AG04449 (cell line): ENCODE measurements at regions not wholly inside any gene's neighbourhood (a gene's known extent, or its start where the extent isn't known, plus 50 kb on each side); places are given as distances from the start of the nearest gene placed in this dataset.

Source experiments
- CTCF ChIA-PET: fragments of 350-600 bp; formaldehyde crosslinking; extraction: SDS; loops from one replicate; lab custom pipeline; 2021; ENCODE audit warnings: antibody characterized with exemption; lab: Yijun Ruan, JAX
- POLR2A ChIA-PET: fragments of 400-600, 350-600 bp; formaldehyde crosslinking; extraction: SDS; loops from one replicate; lab custom pipeline; 2020; ENCODE audit warnings: antibody characterized with exemption, inconsistent platforms; lab: Yijun Ruan, JAX
- DNase-seq: peaks from one replicate; pipeline ENCODE4 v3.0.0-alpha.2; 2010; ENCODE audit warnings: low read depth, low spot score
- H3K4me3 ChIP-seq: 2 replicates; pipeline ENCODE4 v1.5.1; 2011; ENCODE audit warnings: low read depth, mild to moderate bottlenecking, control low read depth, low read length
- TF ChIP-seq, protein P1 (sequence below): IDR thresholded peaks from one replicate; pipeline ENCODE4 v1.5.1; 2011; ENCODE audit warnings: mild to moderate bottlenecking, moderate library complexity, low read length, control low read depth, inconsistent platforms; ENCODE audit not compliant: insufficient read depth; ENCODE audit errors: missing control alignments

GRCh38 chr4:63325140-63325539 is 1084.1 kb downstream of the TECRL start:
- DNase-seq: no peak
- POLR2A ChIA-PET: no interaction called here
- H3K4me3 ChIP-seq: no peak overlapping the region
- CTCF ChIA-PET: no interaction called here
- TF ChIP-seq, protein P1, sequence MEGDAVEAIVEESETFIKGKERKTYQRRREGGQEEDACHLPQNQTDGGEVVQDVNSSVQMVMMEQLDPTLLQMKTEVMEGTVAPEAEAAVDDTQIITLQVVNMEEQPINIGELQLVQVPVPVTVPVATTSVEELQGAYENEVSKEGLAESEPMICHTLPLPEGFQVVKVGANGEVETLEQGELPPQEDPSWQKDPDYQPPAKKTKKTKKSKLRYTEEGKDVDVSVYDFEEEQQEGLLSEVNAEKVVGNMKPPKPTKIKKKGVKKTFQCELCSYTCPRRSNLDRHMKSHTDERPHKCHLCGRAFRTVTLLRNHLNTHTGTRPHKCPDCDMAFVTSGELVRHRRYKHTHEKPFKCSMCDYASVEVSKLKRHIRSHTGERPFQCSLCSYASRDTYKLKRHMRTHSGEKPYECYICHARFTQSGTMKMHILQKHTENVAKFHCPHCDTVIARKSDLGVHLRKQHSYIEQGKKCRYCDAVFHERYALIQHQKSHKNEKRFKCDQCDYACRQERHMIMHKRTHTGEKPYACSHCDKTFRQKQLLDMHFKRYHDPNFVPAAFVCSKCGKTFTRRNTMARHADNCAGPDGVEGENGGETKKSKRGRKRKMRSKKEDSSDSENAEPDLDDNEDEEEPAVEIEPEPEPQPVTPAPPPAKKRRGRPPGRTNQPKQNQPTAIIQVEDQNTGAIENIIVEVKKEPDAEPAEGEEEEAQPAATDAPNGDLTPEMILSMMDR: no peak

- no peak overlapping the region for H3K4me3 ChIP-seq
- DNase-seq: no peak
- POLR2A ChIA-PET: no interaction called here
- TF ChIP-seq, protein P1: no peak
- CTCF ChIA-PET: no interaction called here
Observed at GRCh38 chr4:63316633-63317032, 1092.6 kb downstream of the TECRL start.

- no peak for DNase-seq
- H3K4me3 ChIP-seq: no peak overlapping the region
- ChIA-PET CTCF (no interaction called here), POLR2A (no interaction called here)
- TF ChIP-seq, protein P1: no peak
Observed at GRCh38 chr4:63315651-63316050, 1093.6 kb downstream of the TECRL start.

DNA sequence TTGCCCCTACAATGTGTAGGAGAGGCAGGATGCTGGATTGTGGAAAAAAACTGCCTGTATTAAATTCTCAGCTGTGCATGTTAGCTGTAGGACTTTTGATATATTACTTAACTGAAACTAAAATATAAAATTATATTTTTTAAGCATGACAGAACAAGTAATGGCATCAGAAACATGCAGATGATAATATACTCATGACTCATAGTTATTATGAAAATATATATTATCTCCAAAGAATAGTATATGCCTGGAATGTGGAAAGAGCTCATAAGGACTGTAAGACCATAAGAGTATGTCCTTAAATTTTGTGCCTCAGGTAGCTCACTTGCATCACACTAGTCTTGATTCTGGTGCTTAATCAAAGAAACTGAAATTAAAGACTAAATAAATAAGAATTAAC is 1100.6 kb downstream of the TECRL start:
- ChIA-PET POLR2A (no interaction called here), CTCF (no interaction called here)
- H3K4me3 ChIP-seq: no peak overlapping the region
- TF ChIP-seq, protein P1: no peak
- no peak for DNase-seq

GRCh38 chr4:63302792-63303191 is 1106.5 kb downstream of the TECRL start:
- no peak for DNase-seq
- TF ChIP-seq, protein P1: no peak
- H3K4me3 ChIP-seq: no peak overlapping the region
- ChIA-PET POLR2A (no interaction called here), CTCF (no interaction called here)

- TF ChIP-seq, protein P1: no peak
- ChIA-PET CTCF (no interaction called here), POLR2A (no interaction called here)
- DNase-seq: no peak
- H3K4me3 ChIP-seq: no peak overlapping the region
Observed at GRCh38 chr4:63302078-63302477, 1107.2 kb downstream of the TECRL start.
